ENCODE measurements at regions not wholly inside any gene's neighbourhood (a gene's known extent, or its start where the extent isn't known, plus 50 kb on each side); places are given as distances from the start of the nearest gene placed in this dataset.

DNA sequence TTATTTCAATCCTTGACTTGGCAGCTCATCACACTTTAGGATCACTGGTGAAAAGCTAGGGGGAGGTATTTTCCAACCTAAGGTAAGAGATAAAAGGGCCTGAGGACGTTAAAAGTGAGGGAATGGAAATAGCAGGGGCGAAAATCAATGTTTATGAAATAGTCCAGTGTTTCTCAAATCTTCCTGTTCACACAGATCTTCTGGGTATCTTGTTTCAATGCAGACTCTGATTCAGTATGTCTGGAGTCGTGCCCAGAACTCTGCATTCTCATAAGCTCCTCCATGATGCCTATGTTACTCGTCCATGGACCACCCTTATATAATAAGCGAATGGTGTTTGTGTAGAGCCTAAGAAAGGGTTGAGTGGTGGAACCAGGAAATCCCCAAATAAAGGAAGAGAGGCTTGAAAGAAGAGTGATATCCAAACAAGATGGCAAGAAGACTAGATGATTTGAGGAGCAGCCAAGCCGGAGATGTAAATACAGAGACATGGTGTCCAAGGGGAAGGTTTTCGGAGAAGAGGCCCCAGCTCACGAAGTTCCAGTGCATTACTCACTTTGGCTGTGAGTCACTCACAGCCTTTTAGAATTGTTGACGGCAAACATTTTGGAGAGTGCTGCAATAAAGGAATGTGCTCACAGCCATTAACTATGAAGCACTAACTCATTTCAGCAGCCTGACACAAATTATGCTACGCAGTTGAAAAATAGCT lies 215.6 kb upstream of the PPARGC1A start:
- no peak for DNase-seq (ENCODE audit: low spot score)

DNA sequence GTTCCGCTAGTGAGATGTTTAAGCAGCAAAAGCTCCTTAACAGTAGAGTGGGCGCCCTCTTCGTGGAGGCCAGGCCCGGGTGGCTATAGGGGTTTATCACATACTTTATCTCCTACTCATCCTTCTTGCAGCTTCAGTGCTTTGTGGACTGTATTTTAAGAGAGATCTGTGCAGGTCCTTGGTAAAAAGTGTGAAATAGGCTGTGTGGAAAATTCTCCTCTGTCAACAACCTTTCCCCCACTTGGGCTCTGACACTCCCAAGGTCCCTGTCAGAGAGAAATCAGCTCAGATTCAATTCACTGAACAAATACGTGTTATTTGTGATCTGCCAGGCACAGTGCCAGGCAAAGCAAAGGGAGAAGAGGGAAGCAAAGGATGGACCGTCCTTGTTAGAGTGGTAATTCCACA lies 214.3 kb upstream of the PPARGC1A start:
- DNase-seq (ENCODE audit: low spot score): no peak

DNA sequence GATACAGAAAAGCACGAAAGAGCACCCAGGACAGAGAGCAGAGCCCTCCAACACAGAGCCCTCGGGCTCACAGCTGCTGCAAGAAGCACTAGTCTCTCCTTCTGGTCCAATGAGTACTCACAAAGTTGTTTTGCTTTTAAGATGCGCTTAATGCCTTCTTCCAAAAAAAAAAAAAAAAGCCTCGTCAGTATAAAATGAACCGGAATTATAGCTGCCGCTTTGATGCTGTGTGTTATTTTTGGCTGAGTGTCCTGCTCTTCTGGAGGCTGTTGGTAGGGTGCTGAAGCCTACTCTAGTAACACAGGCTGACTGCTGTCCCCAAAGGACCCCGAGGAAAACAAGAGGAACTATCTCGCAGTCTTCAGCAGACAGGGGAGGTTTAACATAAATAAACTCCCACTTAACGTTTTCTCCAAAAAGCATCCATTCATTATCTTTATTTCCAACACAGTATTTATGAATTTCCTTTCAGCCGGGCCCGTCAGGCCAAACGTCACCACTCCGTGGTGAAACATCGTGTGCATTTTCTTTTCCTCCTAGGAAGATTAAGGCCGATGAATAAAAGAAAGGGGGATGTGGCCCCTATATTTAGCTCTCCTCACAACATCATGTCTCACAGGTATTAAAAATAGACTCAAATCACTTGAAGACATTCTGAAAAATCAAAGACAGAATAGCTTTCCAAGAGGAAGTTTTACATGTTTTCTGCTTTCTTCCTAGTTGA lies 213.7 kb upstream of the PPARGC1A start:
- DNase-seq (ENCODE audit: low spot score): no peak

DNA sequence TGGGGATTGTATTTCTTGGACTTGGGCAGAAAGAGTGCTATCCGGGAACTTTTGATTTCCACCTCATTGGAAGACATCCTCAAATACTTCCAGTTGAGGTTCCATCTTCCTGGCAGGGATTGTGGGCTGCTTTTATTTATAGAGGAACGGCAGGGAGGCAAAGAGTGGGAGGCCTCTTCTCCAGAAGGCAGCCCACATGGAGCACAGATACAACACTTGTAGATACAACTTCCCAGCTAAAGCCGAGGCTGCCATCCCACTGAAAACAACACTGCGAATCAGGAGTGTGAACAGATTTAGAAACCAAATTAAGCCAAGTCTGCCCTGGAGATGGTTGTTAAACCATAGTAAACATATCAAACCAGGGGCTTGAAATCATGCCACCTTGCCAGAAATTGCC lies 212.8 kb upstream of the PPARGC1A start:
- no peak for DNase-seq (ENCODE audit: low spot score)

DNA sequence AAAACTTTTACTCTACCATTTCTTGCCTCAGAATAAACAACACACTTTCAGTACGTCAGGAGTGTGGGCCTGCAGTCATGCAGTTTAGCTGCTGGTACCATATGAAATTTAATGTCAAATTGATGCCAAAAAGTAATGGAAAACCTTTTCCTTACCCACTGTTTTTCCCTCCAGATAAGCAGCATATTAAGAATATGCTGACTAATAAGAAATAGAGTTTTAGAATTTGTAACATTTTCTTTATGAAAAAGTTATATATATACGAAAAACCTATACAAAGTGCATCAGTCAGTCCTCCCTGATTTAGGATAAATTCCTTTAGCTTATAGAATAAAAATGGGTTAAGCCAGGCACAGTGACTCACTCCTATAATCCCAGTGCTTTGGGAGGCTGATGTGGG lies 206.8 kb upstream of the PPARGC1A start:
- DNase-seq (ENCODE audit: low spot score): no peak

DNA sequence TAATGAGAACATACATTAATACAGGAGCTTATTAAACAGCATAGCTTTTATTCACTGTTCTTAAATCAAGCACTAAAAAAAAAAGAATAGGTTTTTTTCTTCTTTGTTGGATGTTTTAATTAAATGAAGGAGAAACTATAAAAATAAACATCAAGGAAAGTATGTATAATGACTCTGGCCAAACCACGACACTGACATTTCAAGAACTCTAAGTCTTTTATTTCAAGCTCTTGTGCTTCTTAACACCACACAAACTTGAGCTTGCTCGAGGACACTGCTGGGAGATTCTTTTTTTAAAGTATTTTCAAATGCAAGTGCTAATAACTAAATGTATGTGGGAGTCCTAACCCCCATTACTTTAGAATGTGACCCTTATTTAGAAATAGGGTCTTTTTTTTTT lies 204.9 kb upstream of the PPARGC1A start:
- no peak for DNase-seq (ENCODE audit: low spot score)

DNA sequence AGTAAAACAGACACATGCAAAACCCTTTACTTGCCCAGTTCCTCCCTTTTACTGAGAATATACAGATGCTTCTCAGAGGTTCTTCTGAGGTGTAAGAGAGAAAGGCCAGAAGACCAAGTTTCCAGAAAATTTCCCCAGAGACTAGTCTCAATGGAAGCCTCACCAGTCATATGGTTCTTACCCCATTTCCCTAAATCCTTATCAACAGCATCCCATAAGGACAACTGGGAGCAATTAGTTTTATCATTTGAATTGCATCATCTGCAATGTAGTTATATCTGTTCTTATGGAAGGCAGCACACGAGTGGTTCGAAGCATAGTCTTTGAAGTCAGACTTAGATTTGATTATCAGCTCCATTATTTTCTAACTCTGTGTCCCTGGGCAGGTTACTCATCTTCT lies 203.6 kb upstream of the PPARGC1A start:
- DNase-seq (ENCODE audit: low spot score): no peak

DNA sequence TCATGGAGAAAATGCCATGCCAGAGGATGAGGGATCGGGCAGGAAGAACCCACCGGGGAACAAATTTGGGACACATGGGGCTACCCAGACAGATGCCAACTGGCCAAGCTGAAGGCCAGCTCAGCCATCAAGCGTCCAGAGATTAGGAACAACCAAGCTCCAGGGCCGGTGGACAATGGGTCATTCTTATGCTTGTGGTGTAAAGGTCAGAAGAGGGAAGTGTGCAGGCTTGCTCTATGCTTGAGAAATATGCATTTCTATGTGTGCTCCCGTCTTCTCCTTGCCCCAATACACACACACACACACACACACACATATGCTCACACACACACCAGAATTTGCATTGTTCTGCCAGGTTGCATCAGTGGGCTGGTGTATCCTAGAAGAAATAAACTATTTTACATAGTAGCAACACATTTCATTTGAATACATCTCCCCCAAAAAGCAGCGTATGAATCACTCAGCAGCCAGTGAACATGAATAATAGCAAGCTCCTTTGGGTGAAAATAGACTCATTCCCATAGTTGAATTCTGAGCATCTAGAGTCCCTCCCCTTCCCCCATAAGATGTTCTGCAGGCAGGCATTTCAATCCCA lies 201.9 kb upstream of the PPARGC1A start:
- no peak for DNase-seq (ENCODE audit: low spot score)

DNA sequence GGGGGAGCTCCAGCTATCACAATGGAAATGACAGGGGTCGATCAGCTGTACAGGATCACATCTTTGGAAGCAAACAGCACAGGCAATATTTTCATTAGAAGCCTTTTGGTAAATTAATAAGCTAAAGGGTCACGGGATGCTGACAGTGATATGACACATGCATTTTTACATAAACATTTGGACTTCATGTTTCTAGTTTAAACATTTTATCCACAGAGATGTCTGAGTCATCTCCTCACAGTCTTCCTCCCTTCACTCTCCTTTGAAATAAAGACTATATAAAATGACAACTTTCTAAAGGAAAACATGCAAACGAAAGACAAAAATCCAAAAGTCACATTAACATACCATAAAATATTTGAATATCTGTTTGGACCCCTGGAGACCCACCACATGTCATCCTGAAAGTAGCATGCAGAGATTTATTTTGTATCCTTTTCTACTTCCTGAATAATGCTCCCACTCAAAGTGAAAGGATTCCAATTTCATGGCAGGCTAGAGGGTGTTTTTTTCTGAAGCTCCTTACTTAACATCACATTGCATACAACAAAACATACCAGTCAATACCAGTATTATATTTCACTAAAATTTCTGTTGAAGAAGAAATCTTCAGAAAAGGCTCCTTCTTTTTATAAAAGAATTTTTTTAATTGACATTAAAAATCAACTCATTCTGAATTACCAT lies 200.1 kb upstream of the PPARGC1A start:
- no peak for DNase-seq (ENCODE audit: low spot score)

DNA sequence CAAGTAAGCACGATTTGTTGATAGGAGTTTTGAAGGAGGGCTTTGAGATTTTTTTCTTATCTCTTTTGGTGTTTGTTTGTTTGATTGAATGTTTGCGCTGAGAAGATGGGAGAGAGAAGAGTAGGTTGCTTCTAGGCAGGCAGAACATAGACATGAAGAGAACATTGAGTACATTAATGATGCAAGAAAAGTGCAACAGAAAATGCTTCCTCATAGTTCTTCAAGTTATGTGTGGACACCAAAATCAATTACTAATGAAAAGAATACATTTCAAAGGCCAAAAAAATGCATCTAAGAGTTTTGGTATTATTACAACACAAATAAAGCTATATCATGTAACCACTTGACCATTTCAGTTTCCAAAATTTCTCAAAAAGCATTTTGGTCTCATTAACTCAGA lies 191.0 kb upstream of the PPARGC1A start:
- DNase-seq (ENCODE audit: low spot score): no peak

DNA sequence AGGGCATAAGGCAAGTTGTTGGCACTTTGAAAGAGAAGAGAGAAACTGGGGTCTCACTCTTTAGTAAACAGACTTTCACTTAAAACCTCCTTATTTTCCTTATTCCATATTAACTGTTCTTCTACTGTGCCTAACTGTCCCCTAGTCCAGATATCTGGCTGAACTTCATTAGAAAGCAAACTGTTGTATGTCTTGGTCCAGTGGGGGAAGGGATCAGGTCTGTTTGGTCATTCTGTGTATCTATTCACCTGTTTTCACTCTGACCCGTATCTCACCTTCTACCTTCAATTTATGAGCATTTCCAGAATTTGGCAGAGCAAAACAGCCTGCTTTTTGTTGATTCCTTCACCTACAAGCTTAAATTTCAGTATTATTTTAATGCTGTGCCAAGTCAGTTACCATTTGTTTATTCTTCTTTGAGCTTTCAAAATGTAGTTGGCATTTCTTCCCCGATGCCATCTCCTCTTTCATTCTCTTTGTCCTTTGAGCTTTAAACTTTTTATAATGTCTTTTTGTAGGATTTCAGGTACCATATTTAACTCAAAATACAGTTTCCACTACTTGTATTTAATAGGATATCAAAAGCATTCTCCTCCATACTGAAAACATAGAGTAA lies 188.6 kb upstream of the PPARGC1A start:
- DNase-seq (ENCODE audit: low spot score): no peak

DNA sequence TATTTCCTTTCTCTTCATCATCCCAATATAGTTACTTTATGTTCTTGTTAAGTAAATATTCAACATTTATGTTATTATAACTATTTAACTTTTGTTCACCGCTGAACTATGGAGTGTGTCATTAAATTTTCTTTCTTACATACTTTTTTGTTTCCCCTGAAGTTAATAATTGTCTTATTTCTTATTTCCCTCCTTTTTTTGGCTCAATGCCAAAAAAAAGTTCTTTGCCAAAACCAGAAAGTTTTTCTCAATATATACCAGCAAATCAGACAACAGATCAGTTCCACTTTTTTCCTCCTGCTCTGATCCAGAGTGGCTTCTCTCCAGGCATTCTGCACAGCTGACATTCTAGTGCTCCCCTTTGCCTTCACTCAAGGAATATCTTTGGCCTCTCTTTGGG lies 187.0 kb upstream of the PPARGC1A start:
- DNase-seq (ENCODE audit: low spot score): no peak

DNA sequence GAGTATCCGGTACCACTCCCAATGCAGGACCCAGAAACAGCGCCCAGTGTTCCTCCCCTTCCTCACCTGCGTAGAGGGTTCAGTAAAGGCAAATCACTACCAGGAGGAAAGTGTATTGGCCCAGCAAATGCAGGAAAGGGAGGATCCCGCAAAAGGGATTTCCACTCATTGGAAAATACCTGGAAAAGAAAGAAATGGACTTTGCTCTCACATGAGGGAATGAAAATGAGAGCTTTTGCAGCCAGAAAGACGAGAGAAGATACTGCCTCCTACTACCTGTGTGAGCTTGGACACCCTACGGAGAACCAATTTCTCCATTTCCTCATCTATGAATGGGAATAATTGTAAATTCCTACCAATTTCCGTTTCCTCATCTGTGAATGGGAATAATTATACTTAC lies 184.1 kb upstream of the PPARGC1A start:
- no peak for DNase-seq (ENCODE audit: low spot score)

DNA sequence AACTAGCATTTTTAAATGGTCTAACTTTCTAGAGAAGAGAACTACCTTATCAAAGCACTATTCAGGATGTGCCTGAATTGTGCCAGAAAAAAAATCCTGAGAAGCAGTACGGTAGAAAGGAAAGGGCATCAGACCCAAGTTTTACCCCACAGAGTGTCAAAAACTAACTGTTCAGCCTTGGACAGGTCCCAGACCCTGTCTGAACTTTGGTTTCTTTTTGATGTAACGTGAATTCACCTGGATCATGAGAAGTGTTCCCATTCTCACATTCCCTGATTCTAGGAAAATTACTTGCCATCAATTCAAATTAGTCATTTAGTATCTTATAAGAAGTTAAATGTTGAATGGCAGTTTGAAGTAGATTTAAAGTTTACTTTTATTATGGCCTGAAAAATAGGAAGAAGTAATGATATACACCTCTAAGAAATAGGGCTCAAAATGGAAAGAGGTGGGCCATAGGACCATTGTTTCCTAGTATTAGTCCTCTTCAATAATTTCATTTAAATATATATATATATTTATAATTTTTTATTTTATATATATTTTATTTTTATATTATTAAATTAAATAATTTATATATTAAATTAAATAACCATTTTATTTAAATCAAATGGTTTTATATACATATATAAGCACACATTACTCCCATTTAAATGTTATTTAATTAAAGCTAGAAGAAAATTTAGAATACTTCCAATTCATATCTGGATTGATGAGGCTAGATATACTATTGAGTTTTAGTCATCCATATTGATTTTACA lies 181.9 kb upstream of the PPARGC1A start:
- DNase-seq (ENCODE audit: low spot score): no peak

DNA sequence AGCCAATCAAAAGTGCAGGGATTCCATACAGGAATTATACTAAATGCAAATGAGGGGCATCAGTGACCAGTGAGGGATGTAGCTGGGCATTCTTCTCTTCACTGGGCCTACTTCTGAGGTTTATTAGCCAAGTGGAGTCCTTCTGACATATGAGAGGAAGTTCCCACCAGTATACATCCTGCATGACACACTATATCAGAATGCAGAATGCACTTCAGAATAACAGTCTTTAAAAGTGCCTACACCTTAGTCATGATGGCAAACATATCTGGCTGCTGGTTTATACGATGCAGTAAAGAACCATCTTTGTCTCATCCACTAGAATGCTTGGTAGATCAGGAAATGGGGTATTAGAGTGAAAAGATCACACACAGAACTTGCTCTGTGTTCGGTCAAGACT lies 180.3 kb upstream of the PPARGC1A start:
- DNase-seq (ENCODE audit: low spot score): no peak

DNA sequence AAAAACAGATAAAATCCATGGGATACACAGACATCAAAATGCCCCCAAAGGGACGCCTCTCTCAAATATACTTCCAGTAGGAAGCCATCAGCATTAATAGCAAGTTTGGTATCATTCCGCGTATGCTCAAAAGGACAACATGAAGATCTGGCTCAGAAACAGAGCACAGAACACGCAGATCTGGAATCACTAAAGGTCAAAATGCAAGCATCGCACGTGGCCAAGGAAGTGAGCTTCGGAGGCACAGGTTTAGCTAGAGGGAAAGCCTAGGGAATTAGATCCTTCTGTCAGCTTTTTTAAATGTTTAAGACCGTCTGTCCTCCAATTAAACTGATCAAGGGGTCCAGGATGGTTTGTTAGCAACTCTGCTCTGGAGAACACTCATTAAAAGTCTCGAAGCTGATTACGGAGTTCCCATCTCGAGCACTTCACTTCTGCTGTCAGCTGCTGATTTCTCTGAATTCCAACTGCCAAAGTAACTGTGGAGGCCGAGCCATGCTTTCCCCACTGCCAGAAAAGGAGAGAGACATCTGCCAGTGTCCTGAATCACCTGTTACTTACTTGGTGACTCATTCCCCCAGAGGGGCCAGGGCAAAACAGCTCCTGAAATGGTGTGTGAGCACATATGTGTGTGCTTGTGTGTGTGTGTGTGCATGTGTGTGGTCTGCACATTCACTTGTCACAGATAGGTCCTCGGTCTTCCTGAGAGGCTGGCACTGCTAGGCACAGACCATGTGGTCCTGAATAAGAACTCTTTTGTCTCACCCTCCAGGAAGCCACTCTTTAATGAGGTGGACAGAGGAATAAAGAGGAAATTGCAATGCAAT lies 177.7 kb upstream of the PPARGC1A start:
- no peak for DNase-seq (ENCODE audit: low spot score)

DNA sequence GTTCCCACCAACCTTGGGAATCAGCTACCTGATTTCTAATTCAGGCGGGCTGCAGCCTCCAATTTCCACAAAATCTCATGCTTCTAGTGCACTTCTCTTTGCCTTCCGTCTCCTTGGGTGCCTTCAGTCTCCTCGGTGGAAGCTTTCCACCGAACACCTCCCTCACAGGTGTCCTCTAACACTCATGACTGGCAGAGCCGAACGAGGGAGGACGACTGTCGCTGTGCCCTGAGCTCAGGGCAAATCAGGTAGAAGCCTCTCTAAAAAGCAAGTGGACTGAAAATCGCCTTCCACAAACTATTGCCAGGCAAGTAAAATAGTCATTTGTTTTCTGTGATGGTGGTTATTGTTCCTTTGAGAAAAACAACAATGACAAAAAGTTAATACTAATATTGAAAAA lies 176.1 kb upstream of the PPARGC1A start:
- DNase-seq (ENCODE audit: low spot score): no peak

DNA sequence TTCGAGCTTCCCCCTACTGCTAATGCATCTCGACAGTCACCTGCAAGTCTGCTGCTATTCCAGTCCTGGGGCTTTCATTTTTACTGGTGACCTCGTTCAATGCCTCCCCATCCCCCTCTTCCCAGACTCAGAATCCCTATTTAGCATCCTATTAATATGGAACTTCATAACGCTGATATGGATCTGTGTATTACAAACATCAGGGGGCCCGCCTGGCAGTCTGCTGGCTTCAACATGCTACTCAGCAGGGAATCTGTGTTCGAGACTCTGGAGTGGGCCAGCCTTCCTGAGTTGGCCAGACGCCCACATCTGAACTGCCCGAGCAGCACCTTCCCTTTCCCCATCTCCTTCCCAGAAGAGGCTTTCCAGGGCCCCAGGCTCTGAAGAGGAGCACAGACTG lies 173.9 kb upstream of the PPARGC1A start:
- DNase-seq (ENCODE audit: low spot score): no peak

DNA sequence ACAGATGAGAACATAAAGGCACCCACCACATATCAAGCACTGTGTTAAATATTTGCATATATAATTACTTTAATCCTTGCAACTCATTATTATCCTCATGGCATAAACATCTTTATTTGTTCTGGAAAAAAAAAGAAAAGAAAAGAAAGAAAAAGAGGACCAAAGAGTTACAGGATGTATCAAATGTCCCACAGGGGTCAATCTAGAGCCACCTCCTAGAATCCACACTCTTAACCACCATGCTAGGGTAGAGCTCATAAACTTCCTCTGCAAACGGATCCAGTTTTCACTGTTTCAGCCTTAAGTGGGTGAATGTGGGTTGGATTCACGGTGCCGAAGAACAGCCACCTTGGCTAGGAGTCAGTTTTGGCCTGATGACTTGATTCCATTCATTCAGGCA lies 171.1 kb upstream of the PPARGC1A start:
- DNase-seq (ENCODE audit: low spot score): no peak

DNA sequence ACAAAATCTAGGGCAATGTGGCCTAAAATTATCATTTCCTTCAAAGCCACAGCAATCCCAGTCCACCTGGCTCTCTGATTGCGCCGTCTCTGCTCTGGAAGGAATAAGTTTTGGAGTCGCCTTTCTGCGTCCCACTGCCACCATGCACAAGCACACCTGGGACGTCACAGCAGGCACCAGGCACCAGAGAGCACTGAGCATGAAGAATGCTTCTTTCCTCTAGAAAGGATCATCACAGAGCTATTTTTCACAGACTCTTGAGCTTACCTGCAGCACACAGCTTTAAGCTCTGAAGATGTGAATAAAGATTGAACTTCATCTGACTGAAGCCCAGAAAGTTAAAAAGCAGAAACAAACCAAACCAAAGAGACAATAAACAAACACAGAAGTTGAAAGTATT lies 170.0 kb upstream of the PPARGC1A start:
- DNase-seq (ENCODE audit: low spot score): no peak

All from CD4-positive, alpha-beta T cell treated with Interleukin-6 at 100 ng/mL for 8 hours (primary cell).